ENCODE measurements at regions not wholly inside any gene's neighbourhood (a gene's known extent, or its start where the extent isn't known, plus 50 kb on each side); places are given as distances from the start of the nearest gene placed in this dataset.
"Not testable (repeated sequence)": the region's sequence is repeated elsewhere in the genome, so short reads cannot be mapped to it uniquely, and the experiment has no call there.

DNA sequence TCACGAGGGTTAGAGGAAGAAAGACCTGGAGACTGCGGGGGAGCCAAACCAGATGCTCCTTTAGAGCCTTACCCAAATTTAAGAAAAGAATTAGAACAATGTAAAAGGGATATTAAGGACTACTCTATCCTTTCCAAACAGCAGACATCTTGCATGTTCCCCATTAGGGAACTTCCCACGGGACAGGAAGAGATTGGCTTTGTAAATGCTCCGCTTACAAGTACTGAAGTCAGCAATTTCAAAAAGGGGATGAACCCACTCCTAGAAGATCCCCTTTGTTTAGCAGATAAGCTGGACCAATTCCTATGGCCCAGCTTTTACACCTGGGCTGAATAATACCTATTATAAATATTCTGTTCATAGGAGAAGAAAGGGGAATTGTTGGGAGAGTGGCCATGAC is 74.2 kb downstream of the APOBEC1 start:
- DNase-seq = no peak

DNA sequence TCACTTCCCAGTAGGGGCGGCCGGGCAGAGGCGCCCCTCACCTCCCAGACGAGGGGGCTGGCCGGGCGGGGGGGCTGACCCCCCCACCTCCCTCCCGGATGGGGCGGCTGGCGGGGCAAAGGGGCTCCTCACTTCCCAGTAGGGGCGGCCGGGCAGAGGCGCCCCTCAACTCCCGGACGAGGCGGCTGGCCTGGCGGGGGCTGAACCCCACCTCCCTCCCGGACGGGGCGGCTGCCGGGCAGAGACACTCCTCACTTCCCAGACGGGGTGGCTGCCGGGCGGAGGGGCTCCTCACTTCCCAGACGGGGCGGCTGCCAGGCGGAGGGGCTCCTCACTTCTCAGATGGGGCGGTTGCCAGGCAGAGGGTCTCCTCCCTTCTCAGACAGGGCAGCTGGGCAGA is 75.6 kb downstream of the APOBEC1 start:
- not testable (repeated sequence) for DNase-seq

DNA sequence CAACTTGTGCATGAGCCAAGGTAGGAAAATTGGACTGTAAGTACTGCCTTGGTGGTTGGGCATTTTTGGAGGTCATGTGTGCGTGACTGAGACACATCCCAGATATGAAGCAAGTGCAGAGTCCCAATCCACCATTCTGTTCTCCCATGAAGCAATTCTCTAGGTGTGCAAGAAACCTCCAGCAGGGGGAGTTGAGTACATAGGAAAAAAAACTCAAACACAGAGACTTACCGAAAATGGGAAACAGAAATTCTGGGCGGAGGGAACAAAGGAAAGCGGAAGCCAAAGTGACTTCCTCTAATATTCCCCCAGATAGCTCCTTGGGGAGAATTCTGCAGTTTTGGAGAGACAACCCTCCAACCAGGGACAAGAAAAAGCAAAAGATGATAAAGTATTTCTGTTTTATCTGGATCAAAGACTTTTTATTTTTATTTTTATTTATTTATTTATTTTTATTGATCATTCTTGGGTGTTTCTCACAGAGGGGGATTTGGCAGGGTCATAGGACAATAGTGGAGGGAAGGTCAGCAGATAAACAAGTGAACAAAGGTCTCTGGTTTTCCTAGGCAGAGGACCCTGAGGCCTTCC is 76.9 kb downstream of the APOBEC1 start:
- DNase-seq = peak; percentile 97

DNA sequence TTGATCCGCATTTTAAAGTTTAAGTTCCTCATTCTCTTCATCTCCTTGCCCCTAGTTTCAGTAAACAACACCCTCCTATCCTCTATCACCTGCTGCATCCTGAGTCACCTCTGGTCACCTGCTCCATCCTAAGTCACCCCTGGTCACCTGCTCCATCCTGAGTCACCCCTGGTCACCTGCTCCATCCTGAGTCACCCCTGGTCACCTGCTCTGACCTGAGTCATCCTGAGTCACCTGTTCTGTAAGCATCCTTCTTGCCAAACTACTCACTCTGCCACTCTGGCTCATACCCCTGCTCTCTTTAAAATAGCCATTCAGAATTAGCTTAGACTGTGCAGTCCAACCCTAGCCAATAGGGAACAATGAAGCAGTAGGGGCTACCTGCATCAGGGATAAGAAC is 80.6 kb upstream of the CD163 start:
- not testable (repeated sequence) for DNase-seq

DNA sequence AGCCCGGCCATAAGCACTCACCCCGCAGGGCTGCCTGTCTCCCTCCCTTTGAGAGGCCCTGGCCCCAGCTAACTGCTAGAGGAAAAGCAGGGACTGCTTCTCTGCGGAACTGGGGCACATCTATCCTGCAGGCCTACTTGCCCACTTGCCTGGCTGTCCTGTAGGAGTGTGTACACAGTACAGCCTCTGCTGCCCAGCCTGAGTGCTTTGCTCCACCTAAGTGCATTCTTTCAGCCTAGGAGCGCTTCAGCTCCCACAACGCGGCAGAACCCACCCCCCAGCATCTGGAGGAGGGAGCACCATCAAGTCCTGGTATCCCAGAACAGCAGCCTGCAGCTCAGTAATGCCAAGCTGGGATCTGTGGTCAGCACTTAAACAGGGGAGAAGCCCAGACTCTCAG is 79.9 kb upstream of the CD163 start:
- no peak for DNase-seq

DNA sequence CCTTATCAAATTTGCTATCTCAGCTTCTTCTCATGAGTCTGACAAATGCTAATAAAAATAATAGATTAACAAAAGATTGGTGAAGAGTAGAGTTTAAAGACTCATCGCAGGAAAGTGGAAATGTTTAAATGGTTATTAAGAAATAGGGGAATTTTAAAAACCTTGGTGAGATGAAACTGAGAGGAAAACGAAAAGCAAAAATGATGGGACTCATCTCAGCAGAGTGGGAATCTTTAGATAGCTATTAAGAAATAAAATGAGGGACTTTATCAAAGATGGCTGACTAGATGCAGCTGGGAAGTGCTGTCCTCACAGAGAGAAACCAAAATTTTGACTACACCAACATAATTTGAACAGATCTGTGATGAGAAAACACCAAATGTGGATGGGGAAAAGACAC is 79.2 kb upstream of the CD163 start:
- peak; percentile 55 for DNase-seq

DNA sequence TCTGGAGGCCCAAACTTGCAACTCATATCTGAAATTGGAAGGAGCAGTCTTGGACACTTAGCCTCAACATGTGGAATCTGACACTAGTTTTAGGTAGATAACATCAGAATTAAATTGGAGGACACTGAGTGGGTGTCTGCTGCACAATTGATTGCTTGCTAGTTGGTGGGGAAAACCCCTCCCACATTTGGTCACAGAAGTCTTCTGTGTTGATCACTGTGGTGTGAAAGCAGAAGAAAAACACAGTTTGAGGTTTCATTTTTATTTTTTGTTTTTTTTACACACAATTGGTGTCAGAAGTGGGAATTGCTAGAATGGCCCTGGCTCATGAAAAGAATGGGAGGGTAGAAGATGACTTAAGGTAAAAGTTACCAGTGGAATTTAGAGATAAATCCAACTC is 78.0 kb upstream of the CD163 start:
- DNase-seq = peak; percentile 80

DNA sequence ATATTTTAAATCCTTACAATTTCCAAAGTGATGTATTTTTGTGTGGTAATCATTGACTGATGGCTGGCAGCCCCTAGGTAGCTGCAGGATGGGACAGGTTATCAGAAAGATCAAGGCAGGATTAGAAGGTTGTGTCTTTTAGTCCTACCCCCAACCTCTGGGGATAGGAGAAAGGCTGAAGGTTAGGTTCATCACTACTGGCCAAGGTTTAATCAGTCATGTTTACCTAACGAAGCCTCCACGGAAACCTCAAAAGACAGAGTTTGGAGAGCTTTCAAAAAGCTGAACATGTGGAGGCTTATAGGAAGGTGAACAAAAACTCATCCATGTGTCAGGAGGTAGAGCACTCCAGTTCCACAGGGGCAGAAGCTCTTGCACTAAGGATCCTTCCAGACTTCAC is 77.5 kb upstream of the CD163 start:
- DNase-seq = no peak

DNA sequence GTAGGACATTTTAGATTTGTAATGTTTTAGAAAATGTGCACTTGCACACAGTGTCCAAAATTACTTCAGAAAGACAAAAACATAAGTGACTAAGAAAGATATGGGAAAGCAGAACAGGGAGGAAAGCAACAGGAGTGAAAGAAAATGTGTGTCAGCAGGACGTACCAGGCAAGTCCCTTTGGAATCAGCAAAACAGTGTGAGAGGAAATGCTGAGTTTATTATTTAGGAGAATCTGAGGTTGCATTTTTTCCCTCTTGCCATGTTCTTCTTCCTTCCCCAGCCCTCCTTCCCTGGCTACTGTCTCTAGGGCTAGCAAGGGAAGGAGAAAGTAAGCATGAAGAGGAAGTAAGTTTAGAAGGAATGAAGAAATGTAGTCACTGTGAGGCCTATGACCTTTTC is 67.7 kb upstream of the CD163 start:
- peak; percentile 94 for DNase-seq

DNA sequence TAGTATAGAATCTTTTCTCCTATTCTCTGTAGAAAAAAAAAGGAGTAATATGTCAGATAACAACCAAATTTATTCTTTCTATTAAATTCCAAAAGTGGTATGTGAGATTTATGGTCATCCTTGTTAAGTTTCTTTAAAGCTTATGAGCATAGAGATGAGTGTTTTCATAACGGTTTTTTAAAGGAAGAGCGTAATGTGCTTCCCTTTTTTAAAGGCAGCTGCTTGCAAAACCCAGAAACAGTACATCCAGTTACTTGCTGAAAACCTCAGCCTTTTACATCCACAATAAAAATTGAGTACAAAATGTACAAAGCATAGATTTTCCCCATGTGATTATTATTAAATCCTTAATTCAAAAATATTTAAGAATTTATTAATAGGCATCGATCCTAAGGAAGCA is 53.6 kb upstream of the CD163 start:
- peak; percentile 71 for DNase-seq

DNA sequence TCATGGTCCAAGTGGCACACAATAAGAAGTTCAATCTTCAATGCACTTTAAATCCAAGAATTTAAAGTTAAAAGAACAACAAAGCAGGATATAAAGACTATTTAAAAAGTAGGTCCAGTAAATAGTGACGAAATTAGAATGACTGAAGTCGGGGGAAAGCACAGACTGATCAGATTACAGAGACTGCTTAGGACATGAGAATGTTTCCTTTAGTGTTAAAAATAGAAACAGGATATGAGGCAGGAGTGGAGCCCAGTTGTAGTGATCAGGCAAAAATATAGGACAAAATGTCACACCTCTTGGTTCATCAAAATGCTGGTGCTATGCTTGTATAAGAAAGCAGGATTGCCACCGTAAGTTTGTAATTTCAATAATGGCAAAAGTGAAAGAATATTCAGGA is 52.2 kb upstream of the CD163 start:
- peak; percentile 87 for DNase-seq

DNA sequence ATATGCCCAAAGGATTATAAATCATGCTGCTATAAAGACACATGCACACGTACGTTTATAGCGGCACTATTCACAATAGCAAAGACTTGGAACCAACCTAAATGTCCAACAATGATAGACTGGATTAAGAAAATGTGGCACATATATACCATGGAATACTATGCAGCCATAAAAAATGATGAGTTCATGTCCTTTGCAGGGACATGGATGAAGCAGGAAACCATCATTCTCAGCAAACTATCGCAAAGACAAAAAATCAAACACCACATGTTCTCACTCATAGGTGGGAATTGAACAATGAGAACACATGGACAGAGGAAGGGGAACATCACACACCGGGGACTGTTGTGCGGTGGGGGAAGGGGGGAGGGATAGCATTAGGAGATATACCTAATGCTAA is 51.3 kb upstream of the CD163 start:
- DNase-seq = not testable (repeated sequence)
